AG09309 (cell line): ENCODE measurements at regions not wholly inside any gene's neighbourhood (a gene's known extent, or its start where the extent isn't known, plus 50 kb on each side); places are given as distances from the start of the nearest gene placed in this dataset.
A peak's percentile ranks its signal among the peaks of the same experiment; 100 is the strongest.

ENCODE experiments used
- DNase-seq: peaks from one replicate; pipeline ENCODE4 v3.0.0-alpha.2; 2010; ENCODE audit warnings: low read depth
- H3K4me3 ChIP-seq: 2 replicates; pipeline ENCODE4 v1.5.1; 2011; ENCODE audit warnings: mild to moderate bottlenecking, low read depth, low read length, moderate library complexity; ENCODE audit not compliant: control insufficient read depth
- CTCF ChIP-seq: IDR thresholded peaks from 2 replicates; pipeline ENCODE4 v1.5.1; 2011; ENCODE audit warnings: mild to moderate bottlenecking, low read depth, low read length, inconsistent platforms; ENCODE audit not compliant: insufficient read depth, control insufficient read depth; ENCODE audit errors: missing control alignments

GRCh38 chr13:87981416-87981815 lies 310.2 kb downstream of the SLITRK5 start:
- no peak for DNase-seq
- TF ChIP-seq CTCF, result no peak
- no peak overlapping the region for H3K4me3 ChIP-seq

- no peak for DNase-seq
- H3K4me3 ChIP-seq, result no peak overlapping the region
- TF ChIP-seq CTCF, result no peak
Measured at GRCh38 chr13:87982400-87982799, 311.2 kb downstream of the SLITRK5 start.

DNA sequence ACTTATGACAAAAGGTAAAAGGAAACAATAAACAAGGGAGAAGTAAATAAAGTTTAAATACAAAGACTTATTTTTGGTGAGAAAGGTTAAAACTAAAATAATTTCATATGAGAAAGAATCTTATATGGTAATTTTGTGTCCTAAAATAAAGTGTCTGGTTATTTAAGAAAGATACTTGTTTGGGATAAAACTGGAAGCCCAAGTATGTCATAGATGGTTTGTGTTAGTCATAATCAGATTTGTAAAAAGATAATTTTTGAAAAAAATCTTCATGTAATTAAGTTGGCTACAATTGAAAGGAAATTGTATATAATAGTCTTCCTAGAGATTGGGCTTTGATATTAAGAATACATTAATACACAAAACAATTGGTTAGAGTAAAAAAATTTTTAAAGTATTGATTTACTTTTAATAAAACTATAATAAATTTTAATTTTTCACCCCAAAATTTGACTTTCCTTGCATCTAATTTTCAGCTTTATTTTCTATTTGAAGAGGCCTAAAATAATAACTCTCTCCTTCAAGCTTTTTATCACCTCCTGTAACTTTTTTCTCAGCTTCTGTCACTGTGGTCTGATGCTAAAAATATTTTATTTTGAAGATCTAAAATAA lies 315.6 kb downstream of the SLITRK5 start:
- TF ChIP-seq CTCF, result no peak
- no peak for DNase-seq
- H3K4me3 ChIP-seq, result no peak overlapping the region

DNA sequence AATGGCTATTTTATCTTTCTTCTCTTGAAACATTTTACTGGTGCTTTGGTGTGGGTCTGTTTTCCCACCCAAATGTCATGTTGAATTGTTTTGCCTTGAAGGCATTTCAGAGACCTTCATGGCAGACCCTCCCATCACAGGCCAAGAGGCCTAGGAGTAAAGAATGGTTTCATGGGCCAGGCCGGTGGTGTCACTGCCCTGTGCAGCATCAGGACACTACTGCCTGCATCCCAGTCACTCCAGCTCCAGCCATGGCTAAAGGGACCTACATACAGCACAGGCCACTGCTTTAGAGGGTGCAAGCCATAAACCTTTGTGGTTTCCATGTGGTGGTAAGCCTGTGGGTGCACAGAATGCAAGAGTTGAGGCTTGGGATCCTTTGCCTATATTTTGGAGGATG lies 326.9 kb downstream of the SLITRK5 start:
- no peak for DNase-seq
- no peak overlapping the region for H3K4me3 ChIP-seq
- no peak for TF ChIP-seq CTCF

- TF ChIP-seq CTCF, result no peak
- no peak overlapping the region for H3K4me3 ChIP-seq
- DNase-seq, result peak; percentile 18
Measured at GRCh38 chr13:87999240-87999700, 328.1 kb downstream of the SLITRK5 start.

- TF ChIP-seq CTCF, result peak; percentile 6
- H3K4me3 ChIP-seq, result no peak overlapping the region
- no peak for DNase-seq
Measured at GRCh38 chr13:87999788-88000187, 328.6 kb downstream of the SLITRK5 start.

DNA sequence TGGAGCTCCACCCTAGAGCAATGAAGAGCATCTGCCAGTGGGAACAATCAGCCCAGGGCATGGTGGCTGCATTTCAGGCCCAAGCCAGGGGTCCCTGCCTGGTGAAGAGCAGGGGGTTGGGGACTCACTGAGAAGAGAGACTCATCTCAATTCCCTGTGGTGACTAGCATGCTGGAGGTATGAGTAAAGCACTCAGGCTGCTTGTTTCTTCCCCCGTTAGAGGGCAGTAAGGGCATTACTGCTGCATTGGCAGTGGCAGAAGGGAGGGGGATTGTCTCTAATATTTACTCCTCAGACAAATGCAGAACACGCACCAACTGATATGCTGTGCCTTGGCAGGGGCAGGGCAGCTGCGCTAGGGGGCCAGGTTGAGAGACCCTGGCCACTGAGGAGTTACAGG lies 329.1 kb downstream of the SLITRK5 start:
- DNase-seq, result no peak
- no peak for TF ChIP-seq CTCF

More for the DNA sequence above, 329.1 kb downstream of the SLITRK5 start:
- H3K4me3 ChIP-seq, result no peak overlapping the region
